Fibroblast of lung (primary cell): ENCODE measurements at regions not wholly inside any gene's neighbourhood (a gene's known extent, or its start where the extent isn't known, plus 50 kb on each side); places are given as distances from the start of the nearest gene placed in this dataset.

Experiments used
- EZH2 ChIP-seq: IDR thresholded peaks from 2 replicates; pipeline ENCODE4 v1.5.1; 2012; ENCODE audit warnings: low read length, control low read depth, mild to moderate bottlenecking; ENCODE audit errors: missing control alignments
- TF ChIP-seq, protein P1 (sequence below), 2 donors: IDR thresholded peaks in 1 of 2; conservative IDR thresholded peaks in 1 of 2; 1 replicate in 1 of 2; 2 replicates in 1 of 2; pipeline ENCODE4 v1.5.1; 2011 to 2012; ENCODE audit warnings: low read length in 2 of 2, control low read depth in 1 of 2, inconsistent platforms in 1 of 2, low read depth in 1 of 2, mild to moderate bottlenecking in 1 of 2

DNA sequence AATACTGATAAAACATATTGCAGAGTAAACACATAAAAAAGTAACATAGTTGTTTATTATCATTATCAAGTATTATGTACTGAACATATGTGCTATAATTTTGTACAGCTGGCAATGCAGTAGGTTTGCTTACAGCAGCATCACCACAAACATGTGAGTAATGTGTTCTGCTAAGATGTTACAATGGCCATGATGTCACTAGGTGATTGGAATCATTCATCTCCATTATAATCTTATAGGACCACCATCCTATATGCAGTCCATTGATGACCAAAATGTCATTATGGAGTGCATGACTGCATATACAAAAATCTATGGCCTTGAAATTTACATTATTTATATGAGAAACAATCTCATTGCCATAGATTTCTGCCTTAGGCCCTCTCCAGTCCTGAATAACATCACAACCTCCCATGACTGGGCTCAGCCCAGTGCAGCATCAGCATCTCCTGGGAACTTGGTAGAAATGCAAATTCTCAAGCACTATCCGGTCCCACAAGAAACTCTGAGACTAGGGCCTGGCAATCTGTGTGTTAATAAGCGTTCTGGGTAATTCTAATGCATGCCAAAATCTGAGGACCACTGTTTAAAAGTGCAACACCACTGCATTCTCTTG, 352.0 kb upstream of the MARCKS start:
- TF ChIP-seq, protein P1, sequence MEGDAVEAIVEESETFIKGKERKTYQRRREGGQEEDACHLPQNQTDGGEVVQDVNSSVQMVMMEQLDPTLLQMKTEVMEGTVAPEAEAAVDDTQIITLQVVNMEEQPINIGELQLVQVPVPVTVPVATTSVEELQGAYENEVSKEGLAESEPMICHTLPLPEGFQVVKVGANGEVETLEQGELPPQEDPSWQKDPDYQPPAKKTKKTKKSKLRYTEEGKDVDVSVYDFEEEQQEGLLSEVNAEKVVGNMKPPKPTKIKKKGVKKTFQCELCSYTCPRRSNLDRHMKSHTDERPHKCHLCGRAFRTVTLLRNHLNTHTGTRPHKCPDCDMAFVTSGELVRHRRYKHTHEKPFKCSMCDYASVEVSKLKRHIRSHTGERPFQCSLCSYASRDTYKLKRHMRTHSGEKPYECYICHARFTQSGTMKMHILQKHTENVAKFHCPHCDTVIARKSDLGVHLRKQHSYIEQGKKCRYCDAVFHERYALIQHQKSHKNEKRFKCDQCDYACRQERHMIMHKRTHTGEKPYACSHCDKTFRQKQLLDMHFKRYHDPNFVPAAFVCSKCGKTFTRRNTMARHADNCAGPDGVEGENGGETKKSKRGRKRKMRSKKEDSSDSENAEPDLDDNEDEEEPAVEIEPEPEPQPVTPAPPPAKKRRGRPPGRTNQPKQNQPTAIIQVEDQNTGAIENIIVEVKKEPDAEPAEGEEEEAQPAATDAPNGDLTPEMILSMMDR (conservative IDR thresholded peaks at IDR 0.05 in 1 of 2, IDR thresholded peaks at IDR 0.05 in 1 of 2; ENCODE audit: low read depth in 1 of 2, low read length in 2 of 2) = no peak
- no peak for TF ChIP-seq EZH2
